Neuronal stem cell (in vitro differentiated cells): ENCODE measurements at regions not wholly inside any gene's neighbourhood (a gene's known extent, or its start where the extent isn't known, plus 50 kb on each side); places are given as distances from the start of the nearest gene placed in this dataset.

Experiments used
- DNase-seq: peaks from one replicate; pipeline ENCODE4 v3.0.0-alpha.2; 2013; ENCODE audit warnings: low spot score
- H2AFZ ChIP-seq: one replicate; pipeline ENCODE4 v1.6.1; 2013; ENCODE audit warnings: mild to moderate bottlenecking, low read length, inconsistent platforms
- H2AK5ac ChIP-seq: 2 replicates; pipeline ENCODE4 v1.6.1; 2013; ENCODE audit warnings: low read depth, mild to moderate bottlenecking, inconsistent platforms, low read length, moderate library complexity, mixed read lengths
- H2BK120ac ChIP-seq: 2 replicates; pipeline ENCODE4 v1.6.1; 2013; ENCODE audit warnings: low read depth, mild to moderate bottlenecking, inconsistent platforms, low read length, moderate library complexity, mixed read lengths
- H2BK12ac ChIP-seq: one replicate; pipeline ENCODE4 v1.6.1; 2013; ENCODE audit warnings: low read length, inconsistent platforms
- H2BK15ac ChIP-seq: 2 replicates; pipeline ENCODE4 v1.6.1; 2013; ENCODE audit warnings: mild to moderate bottlenecking, low read length, inconsistent platforms, mixed read lengths
- H2BK5ac ChIP-seq: one replicate; pipeline ENCODE4 v1.6.1; 2013; ENCODE audit warnings: inconsistent platforms, mild to moderate bottlenecking, low read length, moderate library complexity
- H3K14ac ChIP-seq: one replicate; pipeline ENCODE4 v1.6.1; 2013; ENCODE audit warnings: low read length, inconsistent platforms
- H3K18ac ChIP-seq: 2 replicates; pipeline ENCODE4 v1.6.1; 2013; ENCODE audit warnings: low read length, inconsistent platforms
- H3K23ac ChIP-seq: 2 replicates; pipeline ENCODE4 v1.6.1; 2013; ENCODE audit warnings: low read depth, mild to moderate bottlenecking, mixed read lengths, low read length, inconsistent platforms; ENCODE audit not compliant: poor library complexity
- H3K27ac ChIP-seq: replicated peaks from 3 replicates; pipeline ENCODE4 v1.5.1; 2013; ENCODE audit warnings: low read length, inconsistent platforms
- H3K27me3 ChIP-seq, 3 experiments: 2 replicates each; pipeline ENCODE4 v1.6.1; 2013; ENCODE audit warnings: low read length in 3 of 3, mild to moderate bottlenecking in 2 of 3, inconsistent platforms in 1 of 3, low read depth in 1 of 3, mixed read lengths in 1 of 3, moderate library complexity in 1 of 3; ENCODE audit not compliant: control insufficient read depth in 3 of 3, insufficient read depth in 3 of 3
- H3K36me3 ChIP-seq, 2 donors: replicated peaks in 1 of 2; 2 replicates each; pipeline ENCODE4 v1.6.1; 2013; ENCODE audit warnings: low read length in 2 of 2; ENCODE audit not compliant: control insufficient read depth in 2 of 2, insufficient read depth in 2 of 2
- H3K4ac ChIP-seq: 2 replicates; pipeline ENCODE4 v1.6.1; 2013; ENCODE audit warnings: inconsistent platforms, mild to moderate bottlenecking, low read length, moderate library complexity
- H3K4me1 ChIP-seq, 2 donors: 1 replicate in 1 of 2; 2 replicates in 1 of 2; pipeline ENCODE4 v1.6.1; 2013; ENCODE audit warnings: low read length in 2 of 2, low read depth in 1 of 2; ENCODE audit not compliant: control insufficient read depth in 2 of 2, insufficient read depth in 1 of 2
- H3K4me2 ChIP-seq: one replicate; pipeline ENCODE4 v1.6.1; 2013; ENCODE audit warnings: mild to moderate bottlenecking, low read length, inconsistent platforms; ENCODE audit not compliant: insufficient read depth, poor library complexity, severe bottlenecking
- H3K4me3 ChIP-seq, 2 donors: 2 replicates each; pipeline ENCODE4 v1.5.1; 2013; ENCODE audit warnings: low read length in 2 of 2, mild to moderate bottlenecking in 2 of 2, inconsistent platforms in 1 of 2, moderate library complexity in 1 of 2
- H3K79me1 ChIP-seq: one replicate; pipeline ENCODE4 v1.6.1; 2013; ENCODE audit warnings: low read depth, mild to moderate bottlenecking, inconsistent platforms, low read length, moderate library complexity
- H3K9ac ChIP-seq: one replicate; pipeline ENCODE4 v1.6.1; 2013; ENCODE audit warnings: mild to moderate bottlenecking, low read depth, low read length, inconsistent platforms; ENCODE audit not compliant: poor library complexity
- H3K9me3 ChIP-seq, 2 donors: replicated peaks in 1 of 2; 2 replicates each; pipeline versions ENCODE3 to v1.6.1; 2013; ENCODE audit warnings: low read length in 2 of 2, mild to moderate bottlenecking in 2 of 2, inconsistent platforms in 1 of 2, low read depth in 1 of 2, mixed read lengths in 1 of 2, moderate library complexity in 1 of 2; ENCODE audit not compliant: control insufficient read depth in 2 of 2, insufficient read depth in 1 of 2
- H4K8ac ChIP-seq: one replicate; pipeline ENCODE4 v1.6.1; 2013; ENCODE audit warnings: low read depth, mild to moderate bottlenecking, inconsistent platforms, low read length, moderate library complexity
- H4K91ac ChIP-seq: one replicate; pipeline ENCODE4 v1.6.1; 2013; ENCODE audit warnings: low read length, low read depth, mild to moderate bottlenecking, inconsistent platforms; ENCODE audit not compliant: poor library complexity
- WGBS, 2 donors: extraction: QIAGEN DNeasy Blood & Tissue Kit; methylation state at CpG; one replicate each; pipeline ENCODE4 v1.1.7; 2013; ENCODE audit warnings: missing lambda C conversion rate in 2 of 2, mixed read lengths in 1 of 2; ENCODE audit not compliant: insufficient read length in 2 of 2, insufficient replicate concordance in 1 of 2; ENCODE audit errors: extremely low coverage in 2 of 2; 5-methylcytosine and 5-hydroxymethylcytosine counted together

GRCh38 chr4:45578874-45579273, 545.0 kb downstream of the GABRG1 start:
- Histone ChIP-seq H3K36me3 (no peaks in the 10 kb centered on the region), H2BK5ac (no peak overlapping the region), H3K18ac (no peak overlapping the region), H3K27me3 (no peaks in the 10 kb centered on the region), H2AFZ (no peak overlapping the region), H3K27ac (no peak overlapping the region), H2BK12ac (no peak overlapping the region), H3K4me2 (no peak overlapping the region), H3K9me3 (no peaks in the 10 kb centered on the region), H3K23ac (no peak overlapping the region), H4K91ac (no peak overlapping the region), H3K14ac (no peak overlapping the region), H2BK120ac (no peak overlapping the region), H3K79me1 (no peaks in the 10 kb centered on the region), H3K9ac (no peak overlapping the region), H4K8ac (no peak overlapping the region), H3K4me1 (no peaks in the 10 kb centered on the region), H3K4me3 (no peak overlapping the region), H2AK5ac (no peak overlapping the region), H2BK15ac (no peak overlapping the region), H3K4ac (no peak overlapping the region)
- no peak for DNase-seq
- WGBS, 2 donors = no CpG with 5 or more reads among the region's 1 CpG

GRCh38 chr4:45576275-45576674, 547.6 kb downstream of the GABRG1 start:
- H3K4me3 ChIP-seq = no peak overlapping the region
- no peak overlapping the region for H2BK15ac ChIP-seq
- H3K4ac ChIP-seq = no peak overlapping the region
- no CpG with 5 or more reads among the region's 2 CpGs for WGBS, 2 donors
- no peak overlapping the region for H3K4me2 ChIP-seq
- no peaks in the 10 kb centered on the region for H3K79me1 ChIP-seq
- H4K91ac ChIP-seq = no peak overlapping the region
- H3K4me1 ChIP-seq = no peaks in the 10 kb centered on the region
- no peak overlapping the region for H3K27ac ChIP-seq
- H2BK12ac ChIP-seq = no peak overlapping the region
- H4K8ac ChIP-seq = no peak overlapping the region
- H2BK5ac ChIP-seq = no peak overlapping the region
- H3K14ac ChIP-seq = no peak overlapping the region
- no peak overlapping the region for H3K23ac ChIP-seq
- no peak overlapping the region for H2AK5ac ChIP-seq
- H3K27me3 ChIP-seq = no peaks in the 10 kb centered on the region
- no peak overlapping the region for H3K18ac ChIP-seq
- H3K9ac ChIP-seq = no peak overlapping the region
- no peak for DNase-seq
- H2BK120ac ChIP-seq = no peak overlapping the region
- H2AFZ ChIP-seq = no peak overlapping the region
- H3K9me3 ChIP-seq = no peaks in the 10 kb centered on the region
- H3K36me3 ChIP-seq = no peaks in the 10 kb centered on the region

GRCh38 chr4:45569619-45570018, 554.2 kb downstream of the GABRG1 start:
- H2BK12ac ChIP-seq = no peak overlapping the region
- no peak overlapping the region for H3K4ac ChIP-seq
- no CpG with 5 or more reads among the region's 1 CpG for WGBS, 2 donors
- H3K36me3 ChIP-seq = no peaks in the 10 kb centered on the region
- H3K18ac ChIP-seq = no peak overlapping the region
- H3K4me2 ChIP-seq = no peak overlapping the region
- H2AK5ac ChIP-seq = no peak overlapping the region
- H3K9ac ChIP-seq = no peak overlapping the region
- H3K23ac ChIP-seq = no peak overlapping the region
- no peaks in the 10 kb centered on the region for H3K79me1 ChIP-seq
- no peak overlapping the region for H2BK5ac ChIP-seq
- no peaks in the 10 kb centered on the region for H3K9me3 ChIP-seq
- no peak overlapping the region for H2BK120ac ChIP-seq
- no peak overlapping the region for H3K27ac ChIP-seq
- no peak for DNase-seq
- no peaks in the 10 kb centered on the region for H3K27me3 ChIP-seq
- no peak overlapping the region for H3K14ac ChIP-seq
- no peak overlapping the region for H4K8ac ChIP-seq
- H2AFZ ChIP-seq = no peak overlapping the region
- H2BK15ac ChIP-seq = no peak overlapping the region
- H3K4me1 ChIP-seq = no peaks in the 10 kb centered on the region
- no peak overlapping the region for H3K4me3 ChIP-seq
- H4K91ac ChIP-seq = no peak overlapping the region

GRCh38 chr4:45568694-45569093, 555.2 kb downstream of the GABRG1 start:
- Histone ChIP-seq H2BK12ac (no peak overlapping the region), H2BK120ac (no peak overlapping the region), H3K23ac (no peak overlapping the region), H3K36me3 (no peaks in the 10 kb centered on the region), H3K4ac (no peak overlapping the region), H3K27me3 (no peaks in the 10 kb centered on the region), H2BK15ac (no peak overlapping the region), H2BK5ac (no peak overlapping the region), H3K18ac (no peak overlapping the region), H3K4me2 (no peak overlapping the region), H3K4me1 (no peaks in the 10 kb centered on the region), H4K8ac (no peak overlapping the region), H2AK5ac (no peak overlapping the region), H2AFZ (no peak overlapping the region), H3K27ac (no peak overlapping the region), H3K14ac (no peak overlapping the region), H3K79me1 (no peaks in the 10 kb centered on the region), H3K9me3 (no peaks in the 10 kb centered on the region), H4K91ac (no peak overlapping the region), H3K9ac (no peak overlapping the region), H3K4me3 (no peak overlapping the region)
- DNase-seq = no peak
- no CpG with 5 or more reads among the region's 3 CpGs for WGBS, 2 donors
